Esophagus squamous epithelium (tissue), 4 donors: ENCODE measurements at regions not wholly inside any gene's neighbourhood (a gene's known extent, or its start where the extent isn't known, plus 50 kb on each side); places are given as distances from the start of the nearest gene placed in this dataset.

Experiments
- CTCF ChIP-seq, 6 experiments: fragments of 450-650 bp in 4 of 6; fragments of 200-600 bp in 2 of 6; sonication (generic) in 2 of 6; IDR thresholded peaks; one replicate each; pipeline ENCODE4 v1.5.1; 2016 to 2019; ENCODE audit warnings: antibody characterized with exemption in 6 of 6, mild to moderate bottlenecking in 4 of 6, moderate library complexity in 4 of 6
- POLR2A ChIP-seq, 4 donors: fragments of 450-650 bp; IDR thresholded peaks; one replicate each; pipeline ENCODE4 v1.6.1; 2017; ENCODE audit warnings: antibody characterized with exemption in 4 of 4, mild to moderate bottlenecking in 4 of 4, moderate library complexity in 3 of 4

GRCh38 chr6:122078481-122078880 lies 321.0 kb upstream of the HSF2 start:
- TF ChIP-seq CTCF (IDR thresholded peaks at IDR 0.05): no peak
- TF ChIP-seq POLR2A (IDR thresholded peaks at IDR 0.05): no peak
